ENCODE measurements at regions not wholly inside any gene's neighbourhood (a gene's known extent, or its start where the extent isn't known, plus 50 kb on each side); places are given as distances from the start of the nearest gene placed in this dataset.

DNA sequence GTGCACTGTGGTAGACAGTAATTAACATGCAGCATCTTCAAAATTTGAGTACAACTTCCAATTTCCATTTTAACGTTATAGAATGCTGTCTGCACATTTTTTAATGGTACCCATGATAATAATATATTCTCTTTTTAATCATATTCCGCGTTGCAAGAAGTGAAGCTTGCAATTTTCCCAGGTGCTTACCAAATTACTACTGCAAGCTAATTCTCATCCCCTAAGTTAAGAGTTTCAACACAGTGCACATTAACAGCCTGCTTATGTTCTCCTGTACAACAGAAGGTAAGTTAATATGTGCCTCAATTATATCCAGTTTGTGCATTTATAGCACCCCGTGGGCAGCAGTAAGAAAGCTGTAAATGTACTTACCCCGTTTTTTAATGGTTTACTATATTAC lies 132.9 kb downstream of the CBLN2 start:
- TF ChIP-seq FOXA1 (IDR thresholded peaks at IDR 0.05) (no peak), ELF4 (IDR thresholded peaks at IDR 0.05) (no peak), SP1 (IDR thresholded peaks at IDR 0.05) (no peak), BHLHE40 (IDR thresholded peaks at IDR 0.05; ENCODE audit: borderline replicate concordance) (no peak)
